ENCODE measurements at regions not wholly inside any gene's neighbourhood (a gene's known extent, or its start where the extent isn't known, plus 50 kb on each side); places are given as distances from the start of the nearest gene placed in this dataset.

DNA sequence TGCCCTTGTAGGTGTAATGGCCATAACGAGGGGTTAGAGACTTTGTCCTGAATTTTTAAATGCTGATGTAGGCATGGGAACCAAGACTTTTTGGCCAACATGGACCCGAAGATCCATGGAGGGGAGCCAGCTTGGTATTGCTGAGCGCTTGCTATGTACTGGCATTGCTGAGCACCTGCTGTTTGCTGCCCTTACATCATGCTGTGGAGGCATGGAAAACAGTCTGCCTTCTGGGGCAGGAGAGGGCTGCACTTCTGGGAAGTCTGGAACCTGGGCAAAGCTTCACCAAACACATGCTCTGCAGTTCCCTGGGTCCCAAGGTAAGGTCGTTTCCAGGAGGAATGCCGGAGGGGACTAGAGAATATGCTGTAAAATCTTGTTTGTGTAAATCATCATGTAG lies 86.3 kb upstream of the CNIH3 start:
- TF ChIP-seq, protein P1, sequence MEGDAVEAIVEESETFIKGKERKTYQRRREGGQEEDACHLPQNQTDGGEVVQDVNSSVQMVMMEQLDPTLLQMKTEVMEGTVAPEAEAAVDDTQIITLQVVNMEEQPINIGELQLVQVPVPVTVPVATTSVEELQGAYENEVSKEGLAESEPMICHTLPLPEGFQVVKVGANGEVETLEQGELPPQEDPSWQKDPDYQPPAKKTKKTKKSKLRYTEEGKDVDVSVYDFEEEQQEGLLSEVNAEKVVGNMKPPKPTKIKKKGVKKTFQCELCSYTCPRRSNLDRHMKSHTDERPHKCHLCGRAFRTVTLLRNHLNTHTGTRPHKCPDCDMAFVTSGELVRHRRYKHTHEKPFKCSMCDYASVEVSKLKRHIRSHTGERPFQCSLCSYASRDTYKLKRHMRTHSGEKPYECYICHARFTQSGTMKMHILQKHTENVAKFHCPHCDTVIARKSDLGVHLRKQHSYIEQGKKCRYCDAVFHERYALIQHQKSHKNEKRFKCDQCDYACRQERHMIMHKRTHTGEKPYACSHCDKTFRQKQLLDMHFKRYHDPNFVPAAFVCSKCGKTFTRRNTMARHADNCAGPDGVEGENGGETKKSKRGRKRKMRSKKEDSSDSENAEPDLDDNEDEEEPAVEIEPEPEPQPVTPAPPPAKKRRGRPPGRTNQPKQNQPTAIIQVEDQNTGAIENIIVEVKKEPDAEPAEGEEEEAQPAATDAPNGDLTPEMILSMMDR (IDR thresholded peaks at IDR 0.05; ENCODE audit: low read depth, low read length): no peak
- TF ChIP-seq EZH2phosphoT487 (IDR thresholded peaks at IDR 0.05; ENCODE audit: low read depth): no peak

Data from OCI-LY3 (cell line).